HepG2 (cell line): ENCODE measurements at regions not wholly inside any gene's neighbourhood (a gene's known extent, or its start where the extent isn't known, plus 50 kb on each side); places are given as distances from the start of the nearest gene placed in this dataset.

ENCODE experiments used
- ATAC-seq: fragments of 200-7000 bp; cut with Tn5 transposase; 3 replicates; pipeline ENCODE4 v1.9.1; 2020; ENCODE audit warnings: mild to moderate bottlenecking, moderate library complexity
- BruUV-seq: library from RNA; stranded (reverse); fragments of 400-500 nt; replicated peaks from 2 replicates; lab custom pipeline; 2021; lab: Mats Ljungman, UMichigan
- CTCF ChIA-PET: fragments of 300-600 bp; formaldehyde crosslinking; extraction: SDS; loops from one replicate; lab custom pipeline; 2021; ENCODE audit warnings: low total read pairs, inconsistent platforms, low intra/inter-chr PET ratio; lab: Yijun Ruan, JAX
- POLR2A ChIA-PET: fragments of 350-600 bp; sonication (Branson Sonifier 250); formaldehyde crosslinking; loops from one replicate; lab custom pipeline; 2020; ENCODE audit warnings: antibody characterized with exemption, inconsistent platforms; lab: Yijun Ruan, JAX
- DNase-seq: peaks from one replicate; pipeline ENCODE4 v3.0.0-alpha.2; 2015; ENCODE audit warnings: low spot score
- FAIRE-seq: peaks from 3 replicates; lab custom pipeline; 2011; peaks lifted over from hg19 to GRCh38; lab: Jason Lieb, UNC
- H2AFZ ChIP-seq: one replicate; pipeline ENCODE4 v1.6.1; 2011; ENCODE audit warnings: low read length, inconsistent platforms
- H3K27ac ChIP-seq: fragments of 300-600 bp; 3 replicates; pipeline ENCODE4 v1.8.0; 2011; ENCODE audit warnings: mixed run types, mild to moderate bottlenecking, mixed read lengths, low read length, inconsistent platforms; ENCODE audit not compliant: insufficient read depth; ENCODE audit errors: extremely low read length
- H3K27me3 ChIP-seq, 2 experiments: fragments of 200-600 bp in 1 of 2; 2 replicates in 1 of 2; 3 replicates in 1 of 2; pipeline versions ENCODE4 v1.6.0 to v1.8.0; 2011; ENCODE audit warnings: low read length in 2 of 2, mild to moderate bottlenecking in 2 of 2, moderate library complexity in 2 of 2, inconsistent platforms in 1 of 2; ENCODE audit not compliant: insufficient read depth in 2 of 2, control insufficient read depth in 1 of 2
- H3K36me3 ChIP-seq, 2 experiments: fragments of 200-600 bp in 1 of 2; replicated peaks in 1 of 2; 2 replicates in 1 of 2; 3 replicates in 1 of 2; pipeline versions ENCODE4 v1.5.1 to v1.8.0; 2011; ENCODE audit warnings: low read length in 2 of 2, inconsistent platforms in 1 of 2; ENCODE audit not compliant: insufficient read depth in 2 of 2, control insufficient read depth in 1 of 2
- H3K4me1 ChIP-seq: 2 replicates; pipeline ENCODE4 v1.5.1; 2012; ENCODE audit warnings: low read length, inconsistent platforms; ENCODE audit not compliant: insufficient read depth
- H3K4me2 ChIP-seq: 2 replicates; pipeline ENCODE4 v1.6.0; 2011; ENCODE audit warnings: low read depth, low read length, inconsistent platforms
- H3K4me3 ChIP-seq, 3 experiments: fragments of 200-600 bp in 1 of 3; sonication (generic), shearing (Covaris generic) in 1 of 3; replicated peaks in 1 of 3; 2 replicates each; pipeline ENCODE4 v1.5.1; 2011 to 2016; ENCODE audit warnings: low read length in 3 of 3, inconsistent platforms in 2 of 3, low read depth in 2 of 3, mild to moderate bottlenecking in 2 of 3, control low read depth in 1 of 3, mixed read lengths in 1 of 3; ENCODE audit not compliant: insufficient read depth in 1 of 3
- H3K79me2 ChIP-seq: one replicate; pipeline ENCODE4 v1.6.1; 2011; ENCODE audit warnings: low read length, inconsistent platforms; ENCODE audit not compliant: insufficient read depth
- H3K9ac ChIP-seq: 2 replicates; pipeline ENCODE4 v1.6.0; 2011; ENCODE audit warnings: mild to moderate bottlenecking, low read depth, low read length, inconsistent platforms; ENCODE audit not compliant: insufficient read depth
- H3K9me3 ChIP-seq: 2 replicates; pipeline ENCODE4 v1.5.1; 2012; ENCODE audit warnings: mild to moderate bottlenecking, low read length
- H4K20me1 ChIP-seq: 2 replicates; pipeline ENCODE4 v1.6.0; 2011; ENCODE audit warnings: inconsistent platforms, mild to moderate bottlenecking, low read length, moderate library complexity; ENCODE audit not compliant: insufficient read depth
- ISX ChIP-seq: sonication (generic); formaldehyde crosslinking; conservative IDR thresholded peaks from 2 replicates; pipeline ENCODE4 v1.5.0; 2020; ENCODE audit warnings: missing genetic modification reagents
- KDM6A ChIP-seq: IDR thresholded peaks from 2 replicates; pipeline ENCODE4 v1.6.1; 2016; ENCODE audit warnings: low read depth
- ZNF672 ChIP-seq: sonication (generic); formaldehyde crosslinking; IDR thresholded peaks from 2 replicates; pipeline ENCODE4 v1.8.1; 2022; ENCODE audit warnings: missing genetic modification reagents
- WGBS: methylation state at CpG from one replicate; pipeline ENCODE4 v1.1.6; 2017; ENCODE audit warnings: low lambda C conversion rate; 5-methylcytosine and 5-hydroxymethylcytosine counted together
- in situ Hi-C: cut with HindIII; loops from 2 replicates; pipeline ENCODE4 v1.10.0; 2017; ENCODE audit warnings: low pct_unique_long_range_greater_than_20kb; ENCODE audit not compliant: extremely low pct_ligation_motif_present
- intact Hi-C: fragments of 100-400 bp; cut with micrococcal nuclease; formaldehyde crosslinking; loops from one replicate; pipeline ENCODE4 v1.10.0; 2022; ENCODE audit not compliant: unreplicated experiment
- TF ChIP-seq, protein P1 (sequence below): fragments of 450-650 bp; IDR thresholded peaks from 2 replicates; pipeline ENCODE4 v1.6.1; 2017; ENCODE audit warnings: mild to moderate bottlenecking
- TF ChIP-seq, protein P2 (sequence below): sonication (generic); formaldehyde crosslinking; IDR thresholded peaks from 2 replicates; pipeline ENCODE4 v1.4.0; 2020; ENCODE audit warnings: missing genetic modification reagents, borderline replicate concordance

DNA sequence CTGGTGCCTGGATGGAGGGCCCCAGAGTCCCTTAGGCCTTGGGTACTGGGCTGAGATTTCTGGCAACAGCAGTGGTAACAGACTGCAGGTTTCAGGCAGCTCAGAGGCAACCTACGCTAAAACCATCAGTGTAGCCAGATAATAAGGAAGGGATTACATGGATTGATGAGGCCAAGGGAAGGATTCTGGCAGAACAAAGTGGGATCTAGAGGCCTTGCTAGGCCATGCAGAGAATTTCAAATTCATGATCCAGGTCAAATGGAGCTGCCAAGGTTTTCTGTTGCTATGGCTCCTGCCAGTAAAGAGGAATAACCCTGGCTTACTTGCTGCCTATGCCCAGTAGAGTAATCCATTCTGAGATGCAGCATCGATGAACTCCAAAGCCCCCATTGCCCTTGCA lies 445.7 kb downstream of the ADRA2A start:
- no peaks in the 10 kb centered on the region for H3K79me2 ChIP-seq
- WGBS = 0% methylated on average over 2 of the region's 2 CpGs
- intact Hi-C loops = no loop called here
- H4K20me1 ChIP-seq = no peaks in the 10 kb centered on the region
- H3K4me1 ChIP-seq = no peaks in the 10 kb centered on the region
- DNase-seq = no peak
- no peak for TF ChIP-seq KDM6A (CRISPR knock-in tag)
- no peak for TF ChIP-seq ZNF672 (CRISPR knock-in tag)
- TF ChIP-seq, protein P1, sequence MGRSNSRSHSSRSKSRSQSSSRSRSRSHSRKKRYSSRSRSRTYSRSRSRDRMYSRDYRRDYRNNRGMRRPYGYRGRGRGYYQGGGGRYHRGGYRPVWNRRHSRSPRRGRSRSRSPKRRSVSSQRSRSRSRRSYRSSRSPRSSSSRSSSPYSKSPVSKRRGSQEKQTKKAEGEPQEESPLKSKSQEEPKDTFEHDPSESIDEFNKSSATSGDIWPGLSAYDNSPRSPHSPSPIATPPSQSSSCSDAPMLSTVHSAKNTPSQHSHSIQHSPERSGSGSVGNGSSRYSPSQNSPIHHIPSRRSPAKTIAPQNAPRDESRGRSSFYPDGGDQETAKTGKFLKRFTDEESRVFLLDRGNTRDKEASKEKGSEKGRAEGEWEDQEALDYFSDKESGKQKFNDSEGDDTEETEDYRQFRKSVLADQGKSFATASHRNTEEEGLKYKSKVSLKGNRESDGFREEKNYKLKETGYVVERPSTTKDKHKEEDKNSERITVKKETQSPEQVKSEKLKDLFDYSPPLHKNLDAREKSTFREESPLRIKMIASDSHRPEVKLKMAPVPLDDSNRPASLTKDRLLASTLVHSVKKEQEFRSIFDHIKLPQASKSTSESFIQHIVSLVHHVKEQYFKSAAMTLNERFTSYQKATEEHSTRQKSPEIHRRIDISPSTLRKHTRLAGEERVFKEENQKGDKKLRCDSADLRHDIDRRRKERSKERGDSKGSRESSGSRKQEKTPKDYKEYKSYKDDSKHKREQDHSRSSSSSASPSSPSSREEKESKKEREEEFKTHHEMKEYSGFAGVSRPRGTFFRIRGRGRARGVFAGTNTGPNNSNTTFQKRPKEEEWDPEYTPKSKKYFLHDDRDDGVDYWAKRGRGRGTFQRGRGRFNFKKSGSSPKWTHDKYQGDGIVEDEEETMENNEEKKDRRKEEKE = no peak
- TF ChIP-seq ISX (CRISPR knock-in tag) = no peak
- TF ChIP-seq, protein P2, sequence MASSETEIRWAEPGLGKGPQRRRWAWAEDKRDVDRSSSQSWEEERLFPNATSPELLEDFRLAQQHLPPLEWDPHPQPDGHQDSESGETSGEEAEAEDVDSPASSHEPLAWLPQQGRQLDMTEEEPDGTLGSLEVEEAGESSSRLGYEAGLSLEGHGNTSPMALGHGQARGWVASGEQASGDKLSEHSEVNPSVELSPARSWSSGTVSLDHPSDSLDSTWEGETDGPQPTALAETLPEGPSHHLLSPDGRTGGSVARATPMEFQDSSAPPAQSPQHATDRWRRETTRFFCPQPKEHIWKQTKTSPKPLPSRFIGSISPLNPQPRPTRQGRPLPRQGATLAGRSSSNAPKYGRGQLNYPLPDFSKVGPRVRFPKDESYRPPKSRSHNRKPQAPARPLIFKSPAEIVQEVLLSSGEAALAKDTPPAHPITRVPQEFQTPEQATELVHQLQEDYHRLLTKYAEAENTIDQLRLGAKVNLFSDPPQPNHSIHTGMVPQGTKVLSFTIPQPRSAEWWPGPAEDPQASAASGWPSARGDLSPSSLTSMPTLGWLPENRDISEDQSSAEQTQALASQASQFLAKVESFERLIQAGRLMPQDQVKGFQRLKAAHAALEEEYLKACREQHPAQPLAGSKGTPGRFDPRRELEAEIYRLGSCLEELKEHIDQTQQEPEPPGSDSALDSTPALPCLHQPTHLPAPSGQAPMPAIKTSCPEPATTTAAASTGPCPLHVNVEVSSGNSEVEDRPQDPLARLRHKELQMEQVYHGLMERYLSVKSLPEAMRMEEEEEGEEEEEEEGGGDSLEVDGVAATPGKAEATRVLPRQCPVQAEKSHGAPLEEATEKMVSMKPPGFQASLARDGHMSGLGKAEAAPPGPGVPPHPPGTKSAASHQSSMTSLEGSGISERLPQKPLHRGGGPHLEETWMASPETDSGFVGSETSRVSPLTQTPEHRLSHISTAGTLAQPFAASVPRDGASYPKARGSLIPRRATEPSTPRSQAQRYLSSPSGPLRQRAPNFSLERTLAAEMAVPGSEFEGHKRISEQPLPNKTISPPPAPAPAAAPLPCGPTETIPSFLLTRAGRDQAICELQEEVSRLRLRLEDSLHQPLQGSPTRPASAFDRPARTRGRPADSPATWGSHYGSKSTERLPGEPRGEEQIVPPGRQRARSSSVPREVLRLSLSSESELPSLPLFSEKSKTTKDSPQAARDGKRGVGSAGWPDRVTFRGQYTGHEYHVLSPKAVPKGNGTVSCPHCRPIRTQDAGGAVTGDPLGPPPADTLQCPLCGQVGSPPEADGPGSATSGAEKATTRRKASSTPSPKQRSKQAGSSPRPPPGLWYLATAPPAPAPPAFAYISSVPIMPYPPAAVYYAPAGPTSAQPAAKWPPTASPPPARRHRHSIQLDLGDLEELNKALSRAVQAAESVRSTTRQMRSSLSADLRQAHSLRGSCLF (CRISPR knock-in tag) = no peak
- in situ Hi-C loops = no loop called here
- H3K4me2 ChIP-seq = no peak overlapping the region
- H3K9me3 ChIP-seq = no peaks in the 10 kb centered on the region
- no peak for ATAC-seq
- no peak overlapping the region for H3K9ac ChIP-seq
- CTCF ChIA-PET = no interaction called here
- no peak overlapping the region for H3K4me3 ChIP-seq
- no TSS peak for BruUV-seq
- POLR2A ChIA-PET = no interaction called here
- H3K27me3 ChIP-seq = no peaks in the 10 kb centered on the region
- no peak overlapping the region for H2AFZ ChIP-seq
- no peaks in the 10 kb centered on the region for H3K36me3 ChIP-seq
- FAIRE-seq = no peak
- no peak overlapping the region for H3K27ac ChIP-seq
